Activated CD8-positive, alpha-beta memory T cell treated with anti-CD3 and anti-CD28 coated beads for 36 hours (primary cell): ENCODE measurements at regions not wholly inside any gene's neighbourhood (a gene's known extent, or its start where the extent isn't known, plus 50 kb on each side); places are given as distances from the start of the nearest gene placed in this dataset.
"Not testable (repeated sequence)": the region's sequence is repeated elsewhere in the genome, so short reads cannot be mapped to it uniquely, and the experiment has no call there.

Experiments
- CTCF ChIA-PET: fragments of 350-600 bp; sonication (Branson Sonifier 250); formaldehyde crosslinking; loops from one replicate; lab custom pipeline; 2021; ENCODE audit warnings: antibody characterized with exemption; lab: Charles Lee
- POLR2A ChIA-PET: fragments of 350-600 bp; sonication (Branson Sonifier 250); formaldehyde crosslinking; loops from one replicate; lab custom pipeline; 2021; ENCODE audit warnings: antibody characterized with exemption; lab: Charles Lee

DNA sequence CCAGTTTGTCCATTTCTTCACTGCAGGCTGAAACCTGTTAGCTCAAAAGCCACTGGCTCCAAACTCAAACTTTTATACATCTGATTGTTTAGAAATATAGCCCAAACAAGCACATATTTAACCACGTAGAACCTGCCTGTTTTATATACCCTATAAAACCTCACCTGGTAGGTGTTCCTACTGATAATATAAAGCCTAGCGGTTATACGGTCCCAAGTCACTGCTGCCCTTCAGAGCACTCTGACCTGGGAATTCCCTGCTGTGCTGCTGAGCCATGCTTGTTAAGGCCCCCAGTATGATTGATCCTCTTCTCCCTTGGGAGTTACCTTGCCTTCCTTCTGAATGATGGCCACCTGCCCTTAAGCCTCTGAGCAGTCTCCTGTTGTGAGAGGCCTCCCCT is 432.8 kb upstream of the LCORL start:
- ChIA-PET POLR2A (no interaction called here), CTCF (no interaction called here)

DNA sequence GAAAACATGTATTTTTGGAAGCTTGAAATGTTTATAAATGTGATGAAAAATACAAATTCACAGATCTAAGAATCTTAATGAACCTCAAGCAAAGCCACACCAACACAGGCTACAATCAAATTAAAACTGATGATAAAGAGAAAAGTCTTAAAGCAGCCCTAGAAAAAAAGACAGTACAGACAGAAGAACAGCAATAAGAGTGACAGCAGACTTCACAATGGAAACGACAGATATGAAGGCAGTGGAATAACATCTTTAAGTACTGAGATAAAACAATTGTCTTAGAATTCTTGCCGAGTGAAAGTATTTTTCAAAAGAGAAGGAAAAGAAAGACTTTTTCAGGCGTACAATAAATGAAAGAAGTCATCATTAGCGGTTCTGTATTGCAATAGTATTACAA is 423.6 kb upstream of the LCORL start:
- ChIA-PET CTCF (no interaction called here), POLR2A (no interaction called here)

DNA sequence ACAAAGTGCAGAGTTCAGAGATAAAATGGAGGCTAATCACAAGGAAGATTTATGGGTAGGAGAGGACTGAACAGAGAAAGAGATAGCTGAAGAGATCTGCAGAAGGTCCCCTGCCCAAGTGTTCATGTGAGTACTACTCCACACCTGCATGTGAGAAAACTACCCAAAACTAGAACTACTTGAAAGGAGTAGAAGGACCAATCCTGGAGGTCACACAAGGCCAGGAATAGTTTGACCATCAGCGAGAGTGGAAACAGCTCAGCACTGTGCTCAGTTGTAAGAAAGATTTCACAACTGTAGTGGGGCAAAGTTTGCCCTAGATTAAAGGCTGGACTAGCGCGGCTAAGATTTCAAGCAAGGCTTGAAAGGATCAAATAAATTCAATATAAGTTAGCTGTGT is 422.7 kb upstream of the LCORL start:
- CTCF ChIA-PET: no interaction called here
- POLR2A ChIA-PET: no interaction called here

DNA sequence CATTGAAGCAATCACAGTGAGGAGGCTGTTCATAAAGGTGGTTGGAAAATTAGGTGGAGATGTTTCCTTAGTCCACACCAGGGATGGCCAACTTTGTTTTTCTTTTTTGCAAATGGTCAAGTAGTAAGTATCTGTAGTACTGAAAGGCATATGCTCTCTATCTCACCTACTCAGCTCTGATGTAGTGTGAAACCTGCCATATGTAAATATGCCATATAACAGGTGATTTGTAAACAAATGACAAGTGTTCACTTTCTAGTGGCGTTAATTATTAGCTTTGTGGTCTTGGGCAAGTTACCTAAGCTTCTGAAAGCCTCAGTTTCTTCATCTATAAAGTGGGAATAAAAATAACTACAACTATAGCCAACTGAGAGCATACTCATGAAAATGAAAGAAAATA is 421.4 kb upstream of the LCORL start:
- POLR2A ChIA-PET: no interaction called here
- CTCF ChIA-PET: no interaction called here

- CTCF ChIA-PET: no interaction called here
- POLR2A ChIA-PET: no interaction called here
Observed at GRCh38 chr4:18441676-18442075, 420.1 kb upstream of the LCORL start.

DNA sequence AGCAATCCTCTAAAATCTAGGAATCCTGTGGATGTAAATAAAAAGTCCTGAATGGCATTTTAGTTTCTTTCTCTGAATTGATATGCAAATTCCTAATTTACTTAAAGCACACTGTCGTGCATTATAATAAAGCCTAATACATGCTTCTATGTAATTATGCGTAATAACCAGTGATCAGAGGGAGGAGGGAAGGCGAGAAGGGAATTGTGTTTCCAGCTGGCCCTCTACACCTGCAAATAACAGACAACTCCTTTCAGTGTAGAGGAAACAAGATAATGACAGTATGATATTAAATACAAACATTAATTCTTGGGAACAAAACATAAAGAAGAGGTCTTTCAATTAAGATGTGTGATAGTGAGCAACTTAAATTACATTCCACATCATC is 419.6 kb upstream of the LCORL start:
- ChIA-PET POLR2A (no interaction called here), CTCF (no interaction called here)

GRCh38 chr4:18440527-18441202 is 419.1 kb upstream of the LCORL start:
- ChIA-PET POLR2A (no interaction called here), CTCF (no interaction called here)

DNA sequence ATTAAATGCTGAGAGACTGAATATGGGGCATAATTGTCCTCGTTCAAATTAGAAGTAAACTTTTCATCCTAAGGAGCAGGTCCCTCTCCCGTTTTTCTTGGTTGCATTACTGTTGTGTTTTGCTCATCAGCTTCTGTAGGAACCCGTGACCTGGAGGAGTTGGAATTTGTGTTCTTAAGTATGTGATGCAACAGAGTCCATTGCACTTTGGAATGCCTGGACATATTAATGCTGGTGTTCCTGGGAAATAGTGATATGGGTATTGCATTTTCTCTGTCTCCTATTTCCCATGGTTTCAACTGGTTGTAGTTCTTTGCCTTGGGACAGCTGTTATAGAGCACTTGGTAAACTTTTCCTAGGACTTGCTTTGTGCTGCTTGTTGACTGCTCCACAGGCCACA is 417.8 kb upstream of the LCORL start:
- ChIA-PET CTCF (no interaction called here), POLR2A (no interaction called here)

DNA sequence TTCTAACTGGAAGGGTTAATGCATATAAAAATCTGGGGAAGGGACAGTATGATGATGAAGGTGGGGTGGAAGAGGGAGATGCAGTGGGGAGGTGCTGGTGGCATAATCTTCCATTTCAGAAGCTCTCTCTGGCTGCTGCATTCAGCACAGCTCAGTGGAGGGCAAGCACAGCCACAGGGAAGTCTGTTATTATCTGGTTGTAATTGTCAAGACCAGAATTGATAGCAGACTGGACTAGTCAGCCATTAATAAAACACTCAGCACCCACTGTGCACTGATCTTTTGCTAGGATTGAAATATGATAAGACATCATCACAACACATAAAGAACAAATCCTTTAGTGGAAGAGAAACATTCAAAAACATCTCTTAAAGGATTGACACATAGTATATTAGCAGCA is 414.2 kb upstream of the LCORL start:
- ChIA-PET CTCF (no interaction called here), POLR2A (no interaction called here)

- POLR2A ChIA-PET: no interaction called here
- CTCF ChIA-PET: no interaction called here
Observed at GRCh38 chr4:18422685-18423084, 401.1 kb upstream of the LCORL start.

GRCh38 chr4:18421519-18421918 is 400.0 kb upstream of the LCORL start:
- POLR2A ChIA-PET: no interaction called here
- CTCF ChIA-PET: no interaction called here

GRCh38 chr4:18419780-18420179 is 398.2 kb upstream of the LCORL start:
- ChIA-PET POLR2A (no interaction called here), CTCF (no interaction called here)

GRCh38 chr4:18418195-18418898 is 396.8 kb upstream of the LCORL start:
- POLR2A ChIA-PET, CTCF ChIA-PET: not testable (repeated sequence)

- POLR2A ChIA-PET, CTCF ChIA-PET: not testable (repeated sequence)
Observed at GRCh38 chr4:18417651-18418050, 396.1 kb upstream of the LCORL start.

GRCh38 chr4:18406264-18406663 is 384.7 kb upstream of the LCORL start:
- CTCF ChIA-PET: no interaction called here
- POLR2A ChIA-PET: no interaction called here

- ChIA-PET POLR2A (no interaction called here), CTCF (no interaction called here)
Observed at GRCh38 chr4:18405054-18405453, 383.5 kb upstream of the LCORL start.

DNA sequence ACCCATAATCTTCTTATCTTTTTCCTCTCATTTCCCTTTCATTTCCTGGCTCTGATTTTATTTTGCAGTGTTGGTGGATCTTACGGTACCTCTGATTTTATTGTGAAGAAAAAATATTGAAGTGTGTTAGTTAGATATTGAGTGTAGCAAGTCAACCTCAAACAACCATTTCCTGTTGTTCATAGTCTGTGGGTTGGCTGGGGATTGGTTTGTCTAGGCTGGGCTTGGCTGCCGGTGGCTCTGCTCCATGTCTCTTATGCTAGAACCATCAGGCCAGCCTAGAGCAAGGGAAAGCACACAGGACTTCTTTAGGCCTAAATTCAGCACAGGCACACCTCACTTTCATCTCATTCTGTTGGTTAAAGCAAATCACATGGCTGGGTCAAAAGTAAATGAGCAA is 383.1 kb upstream of the LCORL start:
- ChIA-PET CTCF (no interaction called here), POLR2A (no interaction called here)

DNA sequence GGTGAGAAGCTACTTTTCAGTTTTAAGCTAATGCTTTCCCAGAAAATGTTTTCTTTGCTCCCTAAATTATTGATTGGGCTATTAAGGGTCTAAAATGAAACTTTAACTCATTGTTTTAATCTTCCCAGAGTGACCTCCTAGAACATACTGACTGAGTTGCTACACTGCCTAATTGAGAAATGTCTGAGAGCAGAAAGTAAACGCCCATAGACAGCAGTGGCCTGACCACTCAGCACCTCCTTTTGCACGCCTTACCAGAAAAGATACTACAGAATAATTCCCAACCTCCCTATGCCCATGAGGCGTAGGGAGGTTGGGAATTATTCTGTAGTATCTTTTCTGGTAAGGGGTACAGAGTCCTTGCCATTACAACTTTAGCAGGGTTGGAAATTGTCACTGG is 381.8 kb upstream of the LCORL start:
- POLR2A ChIA-PET: no interaction called here
- CTCF ChIA-PET: no interaction called here

DNA sequence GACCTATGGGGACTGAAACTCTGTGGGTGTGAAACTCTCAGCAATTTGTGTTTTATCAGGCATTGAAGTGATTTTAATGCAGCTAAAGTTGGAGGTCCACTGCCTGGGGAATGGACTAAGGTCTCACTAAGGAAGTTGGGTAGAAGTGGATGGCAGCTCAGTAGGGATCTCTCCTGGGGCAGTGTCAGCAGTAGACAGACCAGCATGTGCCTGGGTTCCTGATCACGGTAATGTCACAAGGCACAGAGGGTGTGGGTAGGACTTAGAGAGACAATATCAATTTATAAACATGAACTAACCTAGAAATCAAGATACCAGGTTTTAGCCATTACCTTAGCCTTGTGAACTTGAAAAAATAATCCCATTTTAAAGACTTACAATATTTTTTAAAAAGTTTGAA is 380.3 kb upstream of the LCORL start:
- CTCF ChIA-PET: no interaction called here
- POLR2A ChIA-PET: no interaction called here

GRCh38 chr4:18401425-18401824 is 379.9 kb upstream of the LCORL start:
- ChIA-PET CTCF (no interaction called here), POLR2A (no interaction called here)

GRCh38 chr4:18398661-18399060 is 377.1 kb upstream of the LCORL start:
- POLR2A ChIA-PET: no interaction called here
- CTCF ChIA-PET: interaction anchor here (0.8 kb wide), 1 partner anchor 11 kb away, joined by 3 read pairs; no protein-coding TSS in a partner anchor
